IPS-18a (cell line): ENCODE measurements at regions not wholly inside any gene's neighbourhood (a gene's known extent, or its start where the extent isn't known, plus 50 kb on each side); places are given as distances from the start of the nearest gene placed in this dataset.

Source experiments
- H3K27ac ChIP-seq: one replicate; pipeline ENCODE4 v1.5.1; 2013; ENCODE audit warnings: low read length
- H3K27me3 ChIP-seq: one replicate; pipeline ENCODE4 v1.6.1; 2013; ENCODE audit warnings: mild to moderate bottlenecking, low read length; ENCODE audit not compliant: control insufficient read depth, insufficient read depth
- H3K36me3 ChIP-seq: one replicate; pipeline ENCODE4 v1.6.1; 2013; ENCODE audit warnings: low read depth, low read length; ENCODE audit not compliant: control insufficient read depth
- H3K4me1 ChIP-seq: one replicate; pipeline ENCODE4 v1.6.1; 2013; ENCODE audit warnings: low read depth, low read length; ENCODE audit not compliant: control insufficient read depth
- H3K4me3 ChIP-seq: one replicate; pipeline ENCODE4 v1.5.1; 2013; ENCODE audit warnings: low read length
- H3K9ac ChIP-seq: one replicate; pipeline ENCODE4 v1.6.1; 2013; ENCODE audit warnings: mild to moderate bottlenecking, low read length, moderate library complexity
- H3K9me3 ChIP-seq: one replicate; pipeline ENCODE4 v1.6.1; 2013; ENCODE audit warnings: low read depth, low read length; ENCODE audit not compliant: control insufficient read depth

- Histone ChIP-seq H3K27me3 (no peaks in the 10 kb centered on the region), H3K27ac (no peak overlapping the region), H3K36me3 (no peaks in the 10 kb centered on the region), H3K9ac (no peak overlapping the region), H3K4me1 (no peaks in the 10 kb centered on the region), H3K9me3 (no peaks in the 10 kb centered on the region), H3K4me3 (no peak overlapping the region)
These were observed 507.9 kb downstream of the CDH26 start for GRCh38 chr20:60465993-60466686.

- Histone ChIP-seq H3K4me1 (no peaks in the 10 kb centered on the region), H3K9me3 (no peaks in the 10 kb centered on the region), H3K27me3 (no peaks in the 10 kb centered on the region), H3K9ac (no peak overlapping the region), H3K27ac (no peak overlapping the region), H3K4me3 (no peak overlapping the region), H3K36me3 (no peaks in the 10 kb centered on the region)
These were observed 508.4 kb downstream of the CDH26 start for GRCh38 chr20:60466687-60467022.

GRCh38 chr20:60467078-60467477 is 508.9 kb downstream of the CDH26 start:
- no peaks in the 10 kb centered on the region for H3K36me3 ChIP-seq
- no peaks in the 10 kb centered on the region for H3K9me3 ChIP-seq
- no peaks in the 10 kb centered on the region for H3K4me1 ChIP-seq

GRCh38 chr20:60467771-60468170 is 509.5 kb downstream of the CDH26 start:
- H3K9me3 ChIP-seq = no peaks in the 10 kb centered on the region
- H3K9ac ChIP-seq = no peak overlapping the region
- H3K4me3 ChIP-seq = no peak overlapping the region
- no peaks in the 10 kb centered on the region for H3K27me3 ChIP-seq
- H3K36me3 ChIP-seq = no peaks in the 10 kb centered on the region
- H3K27ac ChIP-seq = no peak overlapping the region
- no peaks in the 10 kb centered on the region for H3K4me1 ChIP-seq

More at GRCh38 chr20:60467078-60467477, 508.9 kb downstream of the CDH26 start:
- no peak overlapping the region for H3K9ac ChIP-seq
- H3K27me3 ChIP-seq = no peaks in the 10 kb centered on the region
- no peak overlapping the region for H3K4me3 ChIP-seq
- no peak overlapping the region for H3K27ac ChIP-seq

GRCh38 chr20:60469829-60470228 is 511.6 kb downstream of the CDH26 start:
- Histone ChIP-seq H3K27ac (no peak overlapping the region), H3K9ac (no peak overlapping the region), H3K9me3 (no peaks in the 10 kb centered on the region), H3K27me3 (no peaks in the 10 kb centered on the region), H3K36me3 (no peaks in the 10 kb centered on the region), H3K4me3 (no peak overlapping the region), H3K4me1 (peaks cover 11% of the 10 kb centered on the region)

GRCh38 chr20:60470366-60470765 is 512.1 kb downstream of the CDH26 start:
- H3K27me3 ChIP-seq = no peaks in the 10 kb centered on the region
- no peaks in the 10 kb centered on the region for H3K9me3 ChIP-seq
- H3K36me3 ChIP-seq = no peaks in the 10 kb centered on the region
- H3K27ac ChIP-seq = no peak overlapping the region
- peaks cover 11% of the 10 kb centered on the region for H3K4me1 ChIP-seq
- H3K4me3 ChIP-seq = no peak overlapping the region
- no peak overlapping the region for H3K9ac ChIP-seq

GRCh38 chr20:60473211-60473610 is 515.0 kb downstream of the CDH26 start:
- Histone ChIP-seq H3K36me3 (no peaks in the 10 kb centered on the region), H3K27ac (no peak overlapping the region), H3K4me1 (peaks cover 11% of the 10 kb centered on the region), H3K4me3 (no peak overlapping the region), H3K9ac (no peak overlapping the region), H3K27me3 (no peaks in the 10 kb centered on the region), H3K9me3 (no peaks in the 10 kb centered on the region)

- Histone ChIP-seq H3K9ac (no peak overlapping the region), H3K27me3 (no peaks in the 10 kb centered on the region), H3K36me3 (no peaks in the 10 kb centered on the region), H3K27ac (no peak overlapping the region), H3K4me1 (peaks cover 11% of the 10 kb centered on the region), H3K4me3 (no peak overlapping the region), H3K9me3 (no peaks in the 10 kb centered on the region)
These were observed 516.2 kb downstream of the CDH26 start for GRCh38 chr20:60474385-60474910.

GRCh38 chr20:60476045-60476444 is 517.8 kb downstream of the CDH26 start:
- Histone ChIP-seq H3K9ac (no peak overlapping the region), H3K4me1 (peaks cover 11% of the 10 kb centered on the region), H3K4me3 (no peak overlapping the region), H3K27ac (no peak overlapping the region), H3K36me3 (no peaks in the 10 kb centered on the region), H3K27me3 (no peaks in the 10 kb centered on the region), H3K9me3 (no peaks in the 10 kb centered on the region)

- Histone ChIP-seq H3K27me3 (no peaks in the 10 kb centered on the region), H3K4me1 (peaks cover 11% of the 10 kb centered on the region), H3K27ac (no peak overlapping the region), H3K9ac (no peak overlapping the region), H3K9me3 (no peaks in the 10 kb centered on the region), H3K4me3 (no peak overlapping the region), H3K36me3 (no peaks in the 10 kb centered on the region)
These were observed 519.7 kb downstream of the CDH26 start for GRCh38 chr20:60477958-60478357.

- Histone ChIP-seq H3K36me3 (no peaks in the 10 kb centered on the region), H3K4me3 (no peak overlapping the region), H3K9me3 (no peaks in the 10 kb centered on the region), H3K27me3 (no peaks in the 10 kb centered on the region), H3K27ac (no peak overlapping the region), H3K4me1 (peaks cover 6% of the 10 kb centered on the region), H3K9ac (no peak overlapping the region)
These were observed 520.3 kb downstream of the CDH26 start for GRCh38 chr20:60478533-60478932.
